ENCODE measurements at regions not wholly inside any gene's neighbourhood (a gene's known extent, or its start where the extent isn't known, plus 50 kb on each side); places are given as distances from the start of the nearest gene placed in this dataset.

DNA sequence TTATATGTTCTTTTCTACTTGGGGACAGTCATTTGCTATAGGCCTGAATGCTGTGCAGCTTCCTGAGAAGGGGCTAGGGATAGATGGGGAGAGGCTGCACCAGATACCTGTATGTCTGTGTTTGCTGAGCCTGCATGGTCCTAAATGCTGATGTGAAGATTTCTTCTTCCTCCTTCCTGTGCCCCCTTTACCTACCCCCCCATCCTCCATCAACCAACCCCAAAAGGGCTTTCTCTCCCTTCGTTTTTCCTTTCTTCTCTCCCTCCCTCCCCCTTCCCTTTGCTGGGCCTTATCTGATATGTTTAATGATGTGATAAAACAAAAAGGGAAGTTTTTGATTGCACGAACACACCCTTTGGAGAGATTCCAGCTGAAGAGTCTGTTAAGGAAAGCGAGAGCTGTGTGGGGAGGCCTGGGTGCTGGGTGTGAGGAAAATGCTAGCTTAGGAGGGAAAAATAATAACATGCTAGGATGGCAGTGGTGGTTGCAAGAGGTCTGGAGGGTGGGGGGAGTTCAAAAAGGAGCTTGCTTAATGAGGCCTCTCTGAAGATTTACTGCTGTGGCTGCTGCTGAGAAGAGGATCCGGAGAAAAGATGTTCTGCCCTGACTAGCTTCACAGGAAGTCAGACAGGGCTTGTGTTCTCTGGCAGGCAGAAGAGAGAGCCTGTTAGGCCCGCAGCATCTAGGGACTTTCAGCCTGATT lies 101.8 kb downstream of the SAMD9 start:
- peak; percentile 28 for DNase-seq (ENCODE audit: low read depth)

DNA sequence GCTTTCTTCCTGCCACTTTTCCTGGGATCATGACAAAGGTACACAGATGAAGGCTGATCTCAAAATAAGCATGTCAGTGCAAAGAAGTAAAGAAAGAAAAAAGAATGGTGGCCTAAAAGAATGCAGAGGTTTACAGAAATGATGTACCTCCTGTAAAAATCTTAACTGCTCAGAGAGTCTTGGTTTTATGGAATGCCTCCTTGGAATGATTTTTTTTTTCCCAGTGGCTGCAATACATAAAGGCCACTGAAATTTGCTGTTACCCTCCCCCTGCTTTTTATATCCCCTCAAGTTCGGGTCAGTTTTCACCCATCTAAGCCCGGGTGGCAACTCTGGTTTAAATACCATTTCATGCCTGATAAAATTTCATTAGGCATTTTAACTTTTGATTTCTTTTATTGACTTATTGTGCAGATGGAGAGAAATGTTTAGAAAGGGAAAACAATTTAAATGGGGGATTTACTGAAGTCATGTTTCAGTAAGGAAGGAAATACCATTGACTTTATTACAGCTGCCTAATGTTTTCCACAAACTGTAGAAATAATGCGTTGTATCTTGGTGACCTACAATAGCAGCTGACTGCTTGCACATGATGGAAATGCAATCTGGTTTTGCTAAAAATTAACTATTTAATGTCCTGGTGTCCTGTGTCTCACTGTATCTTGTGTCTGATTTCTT lies 102.5 kb downstream of the SAMD9 start:
- no peak for DNase-seq (ENCODE audit: low read depth)

DNA sequence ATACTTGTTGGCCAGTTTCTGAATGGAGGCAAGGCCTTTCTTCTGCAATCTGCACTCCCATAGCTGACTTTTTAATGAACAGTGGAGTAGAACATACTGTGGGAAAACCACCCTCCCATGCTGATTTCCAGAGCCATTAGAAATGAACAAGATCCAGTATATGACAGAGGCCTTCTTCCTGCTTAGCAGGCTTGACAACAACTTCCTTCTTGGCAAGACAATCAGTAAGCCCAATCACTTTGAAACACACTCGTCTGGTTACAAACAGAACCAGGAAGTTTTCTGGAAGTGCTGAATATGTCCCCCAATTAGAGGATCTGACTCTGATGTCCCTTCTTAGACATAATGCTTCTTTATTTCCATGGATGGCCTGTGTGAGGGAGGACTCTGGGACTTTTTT lies 103.4 kb downstream of the SAMD9 start:
- no peak for DNase-seq (ENCODE audit: low read depth)

DNA sequence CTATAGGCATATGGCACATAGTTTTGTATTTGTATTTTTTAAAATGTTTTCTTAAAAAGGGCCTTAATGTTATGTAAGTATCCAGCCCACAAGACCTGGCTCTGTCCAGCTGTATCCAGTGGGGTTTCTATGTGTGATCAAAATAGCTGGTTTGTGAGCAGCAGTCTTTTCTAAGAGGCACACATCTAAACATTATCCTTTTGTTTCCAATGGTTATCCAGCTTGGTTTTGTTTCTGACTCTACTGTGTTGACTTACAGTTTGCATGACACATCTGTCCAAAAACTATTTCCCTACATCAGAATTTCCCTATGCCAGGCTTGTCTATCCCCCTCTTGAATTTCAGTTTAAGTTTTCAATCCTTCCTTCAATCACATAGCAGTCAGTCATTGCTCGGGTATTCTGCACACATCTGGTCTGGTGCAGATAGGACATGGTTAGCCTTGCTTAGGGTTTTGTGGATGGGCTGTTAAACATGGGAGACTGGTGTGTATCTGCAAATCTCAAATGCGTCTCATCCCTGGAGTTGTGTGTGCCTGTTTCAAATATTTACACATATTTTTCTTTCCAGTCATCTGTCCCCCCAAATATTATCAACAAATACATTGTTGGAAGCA lies 104.2 kb downstream of the SAMD9 start:
- DNase-seq (ENCODE audit: low read depth), result no peak

DNA sequence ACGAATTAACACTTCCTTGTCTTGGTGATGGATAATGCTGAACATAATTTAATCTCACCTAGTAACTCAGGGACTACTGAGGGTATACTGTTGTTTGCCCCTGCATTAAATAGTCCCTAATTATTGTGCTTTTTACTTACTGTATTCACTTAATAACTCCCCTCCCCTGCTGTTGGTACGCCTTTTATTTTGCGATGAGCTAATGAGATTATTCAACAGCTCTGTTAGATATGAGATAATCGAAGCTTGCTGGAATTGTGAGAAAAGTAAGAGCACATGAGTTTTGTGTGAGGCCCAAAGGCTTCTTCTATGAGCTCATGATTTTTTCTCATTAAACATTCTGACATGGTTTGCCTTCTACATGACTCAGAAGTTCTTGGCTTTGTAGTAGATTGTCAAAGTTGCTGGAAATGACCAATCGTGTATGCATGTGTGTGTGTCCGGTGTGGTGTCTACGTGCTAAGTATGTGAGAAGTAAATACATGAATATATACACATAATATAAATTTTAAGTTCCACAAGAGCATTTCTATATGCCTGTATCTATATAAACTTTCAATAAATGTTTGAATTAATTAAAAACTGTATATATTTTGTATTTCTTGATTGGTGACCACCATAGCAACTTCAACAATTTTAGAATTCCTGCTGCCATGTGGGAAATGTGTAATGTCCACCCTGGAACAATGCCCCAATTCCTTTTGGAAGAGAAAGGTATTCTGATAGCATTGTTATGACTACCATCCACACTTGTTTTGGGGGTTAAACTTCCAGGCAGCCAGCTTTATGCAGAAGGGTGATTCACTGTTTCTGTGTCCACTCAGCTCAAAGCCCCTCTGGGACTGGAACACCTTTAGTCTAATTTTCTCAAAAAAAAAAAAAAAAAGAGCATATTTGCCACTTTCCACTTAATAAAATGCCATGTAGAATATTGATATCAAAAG lies 106.2 kb downstream of the SAMD9 start:
- DNase-seq (ENCODE audit: low read depth), result peak; percentile 87

DNA sequence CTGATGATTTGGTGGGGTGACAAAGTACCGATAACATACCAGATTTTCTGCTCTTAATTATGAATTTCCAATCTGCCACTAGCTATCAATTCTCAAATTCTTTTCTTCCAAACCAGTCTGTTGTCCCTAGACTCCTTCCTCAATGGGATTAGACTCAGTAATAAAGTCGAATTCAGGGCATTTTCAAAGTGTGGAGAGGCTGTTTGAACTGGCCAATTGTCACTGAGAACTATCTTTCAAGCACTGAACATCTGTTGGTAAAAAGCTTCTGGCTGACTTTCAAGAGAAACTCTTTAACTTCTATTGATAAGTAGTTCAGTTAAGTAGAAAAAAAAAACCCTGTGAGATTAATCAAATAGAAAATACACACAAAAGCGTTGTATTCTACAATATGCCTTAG lies 108.9 kb downstream of the SAMD9 start:
- DNase-seq (ENCODE audit: low read depth), result no peak

DNA sequence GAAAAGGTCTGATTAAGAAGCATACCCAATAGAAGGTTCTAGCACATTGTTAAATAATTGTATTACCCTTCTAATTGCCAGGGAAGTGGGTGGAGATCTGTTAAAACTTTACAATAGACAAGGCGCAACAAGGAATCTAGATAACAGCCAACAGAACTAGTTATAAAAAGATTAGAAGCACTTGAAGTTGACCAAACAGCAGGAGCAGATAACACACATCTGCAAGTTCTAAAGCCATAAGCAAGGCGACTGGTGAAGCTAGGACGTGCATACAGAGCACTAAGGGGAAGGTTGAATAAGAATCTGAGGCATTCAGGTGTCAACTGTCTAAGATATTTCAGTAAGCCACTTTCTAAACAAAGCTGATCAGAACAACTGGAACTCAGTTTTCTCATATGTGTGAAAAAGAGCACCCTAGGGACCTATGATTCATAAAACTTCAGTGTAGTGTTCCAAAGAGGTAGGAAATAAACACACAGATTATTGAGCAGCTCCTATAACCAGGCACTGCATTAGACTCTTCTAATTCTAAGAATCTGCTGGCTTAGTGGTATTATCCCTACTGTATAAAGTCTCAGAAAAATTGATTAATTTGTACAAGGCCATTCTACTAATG lies 111.2 kb downstream of the SAMD9 start:
- DNase-seq (ENCODE audit: low read depth), result no peak

DNA sequence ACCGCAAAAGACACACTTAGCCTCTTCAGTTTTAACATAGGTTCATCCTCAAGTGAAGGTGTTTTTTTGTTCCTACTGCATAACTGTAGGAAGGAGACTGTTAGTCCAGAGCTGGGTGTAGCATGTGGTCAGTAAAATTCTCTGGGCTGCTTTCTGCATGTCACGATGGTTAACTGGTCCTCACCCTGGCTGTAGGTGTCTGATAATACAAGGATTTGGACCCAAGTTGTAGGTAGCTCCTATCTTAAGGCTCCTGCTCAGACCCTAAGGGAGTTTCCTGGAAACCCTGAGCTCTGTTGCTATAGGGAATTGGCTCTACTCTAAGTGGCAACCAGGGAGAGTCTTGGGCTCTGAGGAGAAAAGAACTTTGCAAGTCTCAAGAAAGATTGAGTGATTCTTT lies 112.9 kb downstream of the SAMD9 start:
- no peak for DNase-seq (ENCODE audit: low read depth)

DNA sequence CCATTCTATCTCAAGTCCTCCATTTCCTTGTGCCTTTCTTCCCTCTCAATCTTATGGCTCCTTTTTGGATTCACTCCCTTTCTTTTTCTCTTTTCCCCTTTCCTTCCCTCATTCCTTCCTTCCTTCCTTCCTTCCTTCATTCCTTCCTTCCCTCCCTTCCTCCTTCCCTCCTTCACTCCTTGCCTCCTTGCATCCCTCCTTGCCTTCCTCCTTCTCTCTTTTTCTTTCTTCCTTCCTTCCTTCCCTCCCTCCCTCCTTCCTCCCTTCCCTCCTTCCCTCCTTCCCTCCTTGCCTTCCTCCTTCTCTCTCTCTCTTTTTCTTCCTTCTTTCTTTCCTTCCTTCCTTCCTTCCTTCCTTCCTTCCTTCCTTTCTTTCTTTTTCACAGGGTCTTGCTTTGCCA lies 120.1 kb downstream of the SAMD9 start:
- no peak for DNase-seq (ENCODE audit: low read depth)

DNA sequence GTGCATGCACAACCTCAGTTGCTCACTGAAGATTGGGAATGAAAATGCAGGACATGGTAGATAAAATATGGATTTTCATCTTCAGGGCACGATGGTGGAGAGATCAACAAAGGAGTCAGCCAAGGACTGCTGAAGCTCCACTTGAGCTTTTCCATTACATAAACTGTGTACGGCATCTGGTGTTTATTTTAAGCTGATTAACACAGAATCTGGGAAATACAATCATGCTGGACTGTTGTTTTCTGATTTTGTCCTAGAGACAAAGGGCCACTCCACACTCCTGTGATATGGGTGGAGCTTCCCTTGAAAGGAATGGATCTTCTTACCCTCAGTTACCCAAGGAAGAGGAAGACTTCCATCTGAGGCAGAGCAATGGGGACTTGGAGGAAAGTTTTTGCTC lies 120.6 kb downstream of the SAMD9 start:
- no peak for DNase-seq (ENCODE audit: low read depth)

DNA sequence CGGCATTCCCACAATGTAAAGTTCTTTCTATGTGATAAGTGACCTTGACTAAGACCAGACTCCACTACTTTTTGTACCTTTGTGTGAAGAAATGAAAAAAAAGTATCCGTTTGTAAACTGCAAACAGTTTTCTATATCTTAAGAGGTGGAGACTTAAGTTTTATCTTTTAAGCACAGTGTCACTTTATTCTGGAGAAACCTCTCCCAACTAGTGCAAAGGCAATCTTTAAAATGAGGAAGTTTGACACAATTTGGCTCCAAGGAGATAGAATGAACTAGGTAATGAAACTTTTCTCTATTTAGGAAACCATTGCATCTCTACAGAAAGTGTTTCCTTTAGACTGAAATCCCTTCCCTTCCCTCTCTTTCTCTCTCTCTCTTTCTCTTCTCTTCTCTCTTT lies 122.9 kb downstream of the SAMD9 start:
- DNase-seq (ENCODE audit: low read depth), result no peak

DNA sequence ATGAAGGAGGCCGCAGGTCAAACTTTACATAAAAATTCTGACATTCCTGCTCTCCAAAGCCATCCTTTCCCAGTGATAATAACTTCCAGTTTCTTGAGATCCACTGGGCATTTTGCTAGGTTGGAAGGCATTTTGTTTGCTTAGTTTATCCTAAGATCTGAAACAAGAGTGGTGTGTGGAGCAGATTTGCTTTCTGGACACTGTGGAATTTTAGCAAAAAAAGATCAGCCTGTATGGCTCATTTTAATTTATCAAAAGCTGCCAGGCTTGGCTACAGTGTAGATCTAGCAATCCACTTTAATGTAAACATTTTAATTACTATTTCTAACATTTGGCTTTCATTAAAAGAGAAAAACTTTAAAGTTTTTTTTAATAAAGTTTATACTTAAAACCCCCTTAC lies 124.8 kb downstream of the SAMD9 start:
- no peak for DNase-seq (ENCODE audit: low read depth)

DNA sequence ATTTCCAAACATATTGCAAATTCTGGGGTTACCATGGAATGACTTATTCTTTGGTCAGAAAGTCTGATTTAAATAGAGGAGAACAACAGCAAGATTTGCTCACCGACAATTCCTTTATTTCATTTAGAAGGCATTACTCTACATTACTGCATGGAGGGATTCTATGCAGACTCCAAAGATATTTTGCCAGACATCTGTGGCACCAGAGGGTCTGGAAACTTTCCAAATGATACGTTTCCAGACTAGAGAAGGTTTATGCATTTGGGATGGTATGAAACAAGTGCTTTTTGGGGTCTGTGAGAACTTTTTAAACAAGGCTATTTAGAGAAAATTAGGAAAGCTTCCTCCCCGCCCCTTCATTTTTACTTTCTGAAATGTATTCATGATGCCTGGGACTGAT lies 125.3 kb downstream of the SAMD9 start:
- DNase-seq (ENCODE audit: low read depth), result no peak

DNA sequence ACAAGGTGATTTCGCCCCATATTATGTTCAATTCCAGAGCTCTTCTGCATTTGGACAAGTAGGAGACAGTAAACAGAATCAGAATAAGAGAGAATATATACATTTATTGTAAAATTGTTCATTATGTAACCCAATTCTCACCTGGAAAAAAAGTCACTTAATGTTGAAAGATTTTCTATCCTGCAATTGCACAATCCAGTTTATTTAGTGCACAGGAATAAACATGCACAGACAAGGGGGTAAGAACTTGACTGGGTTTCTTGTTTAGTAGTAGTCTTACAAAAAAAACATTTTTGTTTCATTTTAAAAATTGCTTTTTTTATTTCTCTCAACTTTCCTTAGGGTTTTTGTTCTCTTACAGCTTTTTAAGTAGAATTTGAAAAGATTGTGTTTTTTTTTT lies 126.6 kb downstream of the SAMD9 start:
- no peak for DNase-seq (ENCODE audit: low read depth)

DNA sequence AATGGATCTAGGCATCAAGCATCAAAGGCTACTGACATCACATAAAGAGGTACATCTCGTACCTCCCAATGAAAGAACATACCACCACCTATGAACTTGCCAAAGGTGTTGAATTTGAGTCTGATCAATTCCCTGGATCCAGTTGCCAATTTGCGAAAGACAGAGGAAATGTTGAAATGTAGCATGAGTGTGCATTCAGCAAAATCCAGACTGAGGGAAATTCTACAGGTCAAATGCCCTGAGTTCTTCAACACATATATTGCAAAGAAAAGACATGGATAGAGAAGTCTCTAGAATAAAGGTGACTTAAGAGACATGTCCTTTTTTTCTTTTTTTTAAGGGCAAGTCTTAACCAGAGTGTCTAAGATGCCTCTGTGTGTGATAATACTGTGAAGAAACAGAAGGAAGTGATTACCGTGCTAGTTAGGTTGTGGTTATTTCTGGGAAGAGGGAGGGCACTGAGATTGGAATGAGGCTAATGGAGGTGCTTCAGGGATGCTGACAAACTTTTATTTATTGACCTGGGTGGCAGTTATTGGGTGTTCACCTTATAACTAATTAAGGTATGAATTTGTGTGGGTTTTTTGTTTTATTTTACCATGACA lies 128.7 kb downstream of the SAMD9 start:
- no peak for DNase-seq (ENCODE audit: low read depth)

DNA sequence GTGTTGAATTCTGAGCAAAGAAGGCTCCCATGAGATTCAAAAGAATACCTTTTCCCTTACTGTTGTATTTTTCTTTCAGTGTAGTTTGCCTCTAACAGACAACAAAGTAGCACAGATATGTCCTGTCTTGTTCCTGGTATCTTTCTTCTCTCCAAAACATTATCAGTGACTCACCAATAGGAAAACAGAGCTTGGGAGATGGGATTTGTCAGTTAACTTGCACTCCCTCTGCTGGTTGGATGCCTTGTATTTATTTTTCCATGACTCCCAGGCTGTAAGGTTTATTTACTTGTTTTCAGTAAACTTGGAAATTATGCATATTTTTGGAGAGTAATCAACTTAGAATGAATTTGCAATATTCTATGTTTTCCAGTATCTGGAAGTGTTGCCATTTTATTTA lies 129.7 kb downstream of the SAMD9 start:
- peak; percentile 20 for DNase-seq (ENCODE audit: low read depth)

DNA sequence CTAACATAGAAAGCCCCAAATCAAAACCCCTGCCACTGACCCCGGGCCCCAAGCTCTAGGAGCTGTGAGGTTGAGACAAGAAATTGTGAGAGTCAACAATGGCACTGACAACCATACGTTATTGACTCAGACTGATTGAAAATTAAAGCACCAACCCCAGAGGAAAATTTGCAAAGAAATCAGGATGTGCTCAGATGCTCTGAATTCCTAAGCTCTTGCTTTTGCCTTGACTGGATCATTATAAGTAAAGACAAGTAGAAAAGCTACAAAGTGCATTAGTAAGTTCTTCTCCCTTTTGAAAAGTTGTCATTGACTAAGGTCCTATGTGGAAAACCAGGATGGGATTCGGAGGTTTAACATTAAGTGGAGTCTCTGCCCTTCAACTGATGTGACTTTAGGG lies 130.2 kb downstream of the SAMD9 start:
- no peak for DNase-seq (ENCODE audit: low read depth)

DNA sequence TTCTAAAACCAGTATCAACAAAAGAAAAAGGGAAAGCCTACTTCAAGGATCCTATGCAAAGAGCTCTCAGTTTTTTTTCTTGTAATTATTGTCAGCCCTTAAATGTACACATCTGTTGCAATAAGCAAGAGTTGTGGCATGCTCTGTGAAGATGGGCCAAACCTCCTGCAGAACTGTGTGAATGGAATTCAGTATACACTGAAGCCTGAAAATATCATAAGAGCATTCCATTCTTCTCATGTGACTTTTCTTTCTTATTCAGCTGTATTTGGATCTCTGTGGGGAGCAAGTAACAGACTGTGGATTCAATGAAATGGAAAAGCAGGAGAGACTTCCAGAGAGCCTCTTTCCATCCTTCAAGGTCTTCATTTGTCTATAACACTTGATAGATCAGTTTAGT lies 130.7 kb downstream of the SAMD9 start:
- DNase-seq (ENCODE audit: low read depth), result no peak

DNA sequence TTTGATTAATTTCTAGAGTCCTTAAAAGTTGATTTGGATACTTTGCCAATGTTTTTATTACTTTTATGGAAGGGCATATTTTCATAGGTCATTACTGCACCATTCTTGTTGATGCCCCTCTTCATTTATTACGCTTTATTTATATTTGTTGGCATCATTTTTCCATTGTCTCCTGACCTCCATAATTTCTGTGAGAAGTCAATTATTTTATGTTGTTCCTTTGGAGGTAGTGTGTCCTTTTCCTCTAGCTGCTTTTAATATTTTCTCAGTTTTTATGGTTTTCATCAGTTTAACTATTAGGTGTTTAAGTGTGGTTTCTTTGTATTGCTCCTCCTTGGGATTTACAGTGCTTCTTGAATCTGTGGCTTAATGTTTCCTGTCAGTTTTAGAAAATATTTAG lies 134.9 kb downstream of the SAMD9 start:
- DNase-seq (ENCODE audit: low read depth), result no peak

DNA sequence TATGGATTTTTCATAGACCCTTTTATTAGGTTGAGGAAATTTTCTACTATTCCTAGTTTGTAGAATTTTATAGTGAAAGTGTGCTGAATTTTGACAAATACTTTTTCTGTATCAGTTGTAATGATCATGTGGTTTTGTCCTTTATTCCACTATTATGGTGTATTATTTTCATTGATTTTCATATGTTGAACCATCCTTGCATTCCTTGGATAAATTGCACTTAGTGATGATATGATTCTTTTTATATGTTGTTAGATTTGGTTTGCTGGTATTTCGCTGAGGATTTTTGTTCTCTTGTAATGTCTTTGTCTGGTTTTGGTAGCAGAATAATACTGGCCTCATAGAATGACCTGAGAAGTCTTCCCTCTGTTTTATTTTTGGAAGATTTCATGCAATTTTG lies 140.6 kb upstream of the CDK6 start:
- no peak for DNase-seq (ENCODE audit: low read depth)

DNA sequence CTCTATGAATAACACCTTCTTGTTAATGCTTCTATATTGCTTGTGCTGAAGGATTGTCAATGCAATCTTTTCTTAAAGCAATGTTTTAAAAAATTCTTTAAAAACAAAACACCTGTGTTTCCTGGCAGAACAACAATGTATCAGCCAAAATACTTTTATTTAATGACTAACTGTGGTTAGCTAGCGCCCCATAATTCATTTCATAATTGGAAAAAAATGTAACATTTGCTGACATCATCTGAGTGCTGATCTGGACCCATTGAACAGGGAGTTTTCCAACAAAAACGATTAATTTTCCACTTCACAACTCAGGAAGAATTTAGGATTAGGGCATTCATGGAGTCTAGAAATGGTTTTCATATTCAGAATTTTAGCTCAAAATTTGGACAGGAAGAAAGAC lies 137.6 kb upstream of the CDK6 start:
- DNase-seq (ENCODE audit: low read depth), result no peak
